IgD-negative memory B cell (primary cell): ENCODE measurements at regions not wholly inside any gene's neighbourhood (a gene's known extent, or its start where the extent isn't known, plus 50 kb on each side); places are given as distances from the start of the nearest gene placed in this dataset.

Experiments used
- H3K27ac Mint-ChIP-seq, 3 donors: one replicate each; pipeline ENCODE4 v1.8.0; 2020 to 2022; ENCODE audit warnings: mild to moderate bottlenecking in 3 of 3, mixed read lengths in 3 of 3, moderate library complexity in 1 of 3
- H3K27me3 Mint-ChIP-seq: one replicate; pipeline ENCODE4 v1.8.0; 2021; ENCODE audit warnings: mixed read lengths
- H3K36me3 Mint-ChIP-seq: one replicate; pipeline ENCODE4 v1.8.0; 2020; ENCODE audit warnings: mild to moderate bottlenecking, mixed read lengths
- H3K4me1 Mint-ChIP-seq, 3 donors: one replicate each; pipeline ENCODE4 v1.8.0; 2020 to 2022; ENCODE audit warnings: mixed read lengths in 3 of 3, mild to moderate bottlenecking in 1 of 3
- H3K4me3 Mint-ChIP-seq, 4 donors: one replicate each; pipeline ENCODE4 v1.8.0; 2020 to 2022; ENCODE audit warnings: mild to moderate bottlenecking in 4 of 4, mixed read lengths in 4 of 4, moderate library complexity in 3 of 4
- H3K9me3 Mint-ChIP-seq, 3 donors: one replicate each; pipeline ENCODE4 v1.8.0; 2020 to 2021; ENCODE audit warnings: mixed read lengths in 3 of 3, mild to moderate bottlenecking in 1 of 3

GRCh38 chr3:95151590-95151989 lies 1088.7 kb downstream of the NSUN3 start:
- Mint-ChIP-seq H3K36me3 (no peaks in the 10 kb centered on the region), H3K4me3 (no peak overlapping the region), H3K27ac (no peak overlapping the region), H3K9me3 (peaks cover 0 to 7% (median 0%) of the 10 kb centered on the region in 3 donors), H3K27me3 (no peaks in the 10 kb centered on the region), H3K4me1 (no peaks in the 10 kb centered on the region)

DNA sequence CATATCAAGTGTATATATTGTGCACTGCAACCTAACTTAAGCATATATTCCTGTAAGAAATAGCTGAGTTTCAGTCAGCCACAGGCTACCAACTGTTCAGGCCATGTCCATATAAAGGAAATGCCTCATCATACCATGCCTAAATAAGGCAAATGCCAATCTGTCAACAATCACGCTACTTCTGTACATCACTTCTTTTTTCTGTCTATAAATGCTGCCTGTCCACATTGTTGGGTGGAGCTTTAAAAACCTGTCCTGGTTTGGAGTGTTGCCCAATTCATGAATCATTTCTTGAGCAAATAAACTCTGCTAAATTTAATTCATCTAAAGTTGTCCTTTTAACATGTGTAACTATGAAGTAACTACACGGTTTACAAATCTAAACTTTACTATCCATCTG lies 1091.9 kb downstream of the NSUN3 start:
- no peaks in the 10 kb centered on the region for H3K27me3 Mint-ChIP-seq
- peaks cover 4 to 19% (median 5%) of the 10 kb centered on the region in 3 donors for H3K9me3 Mint-ChIP-seq
- H3K4me1 Mint-ChIP-seq = no peaks in the 10 kb centered on the region
- no peak overlapping the region for H3K4me3 Mint-ChIP-seq
- no peak overlapping the region for H3K27ac Mint-ChIP-seq
- H3K36me3 Mint-ChIP-seq = no peaks in the 10 kb centered on the region

DNA sequence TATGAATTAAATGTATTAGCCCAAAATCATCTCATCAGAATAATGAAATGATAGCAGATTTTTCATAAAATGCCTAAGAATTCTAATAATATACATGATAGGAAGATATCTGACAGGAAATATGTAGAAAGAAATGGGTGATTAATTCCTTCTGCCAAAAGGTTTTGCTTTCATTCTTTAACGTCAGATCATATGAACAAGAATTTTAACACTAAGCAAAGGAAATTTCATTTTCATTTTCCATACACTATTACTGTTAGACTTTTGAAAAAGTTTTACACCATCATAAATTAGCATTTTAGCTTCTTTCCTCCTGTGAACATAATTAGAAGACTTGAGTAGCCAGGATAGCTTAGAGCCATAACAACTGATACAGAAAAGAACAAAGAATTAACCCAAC lies 1099.9 kb downstream of the NSUN3 start:
- no peaks in the 10 kb centered on the region for H3K4me1 Mint-ChIP-seq
- no peak overlapping the region for H3K27ac Mint-ChIP-seq
- H3K27me3 Mint-ChIP-seq = no peaks in the 10 kb centered on the region
- no peak overlapping the region for H3K4me3 Mint-ChIP-seq
- H3K9me3 Mint-ChIP-seq = peaks cover 3 to 9% (median 3%) of the 10 kb centered on the region in 3 donors
- no peaks in the 10 kb centered on the region for H3K36me3 Mint-ChIP-seq

- Mint-ChIP-seq H3K4me3 (no peak overlapping the region), H3K27ac (no peak overlapping the region), H3K9me3 (peaks cover 2 to 8% (median 5%) of the 10 kb centered on the region in 3 donors), H3K36me3 (no peaks in the 10 kb centered on the region), H3K27me3 (no peaks in the 10 kb centered on the region), H3K4me1 (no peaks in the 10 kb centered on the region)
Measured at GRCh38 chr3:95167748-95168147, 1104.9 kb downstream of the NSUN3 start.

DNA sequence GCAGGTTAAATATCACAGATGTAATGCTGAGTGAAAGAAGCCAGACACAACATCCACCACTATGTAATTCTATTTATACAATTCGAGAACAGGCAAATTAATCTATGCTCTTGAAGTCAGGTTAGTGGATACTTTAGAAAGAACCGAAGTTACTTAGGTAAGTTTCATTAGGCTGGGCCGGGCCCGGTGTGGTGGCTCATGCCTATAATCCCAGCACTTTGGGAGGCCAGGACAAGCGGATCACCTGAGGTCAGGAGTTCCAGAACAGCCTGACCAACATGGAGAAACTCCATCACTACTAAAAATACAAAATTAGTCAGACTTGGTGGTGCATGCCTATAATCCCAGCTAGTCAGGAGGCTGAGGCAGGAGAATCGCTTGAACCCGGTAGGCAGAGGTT lies 1105.7 kb downstream of the NSUN3 start:
- Mint-ChIP-seq H3K27ac (no peak overlapping the region), H3K36me3 (no peaks in the 10 kb centered on the region), H3K4me1 (no peaks in the 10 kb centered on the region), H3K4me3 (no peak overlapping the region), H3K27me3 (no peaks in the 10 kb centered on the region), H3K9me3 (peaks cover 2 to 8% (median 5%) of the 10 kb centered on the region in 3 donors)

DNA sequence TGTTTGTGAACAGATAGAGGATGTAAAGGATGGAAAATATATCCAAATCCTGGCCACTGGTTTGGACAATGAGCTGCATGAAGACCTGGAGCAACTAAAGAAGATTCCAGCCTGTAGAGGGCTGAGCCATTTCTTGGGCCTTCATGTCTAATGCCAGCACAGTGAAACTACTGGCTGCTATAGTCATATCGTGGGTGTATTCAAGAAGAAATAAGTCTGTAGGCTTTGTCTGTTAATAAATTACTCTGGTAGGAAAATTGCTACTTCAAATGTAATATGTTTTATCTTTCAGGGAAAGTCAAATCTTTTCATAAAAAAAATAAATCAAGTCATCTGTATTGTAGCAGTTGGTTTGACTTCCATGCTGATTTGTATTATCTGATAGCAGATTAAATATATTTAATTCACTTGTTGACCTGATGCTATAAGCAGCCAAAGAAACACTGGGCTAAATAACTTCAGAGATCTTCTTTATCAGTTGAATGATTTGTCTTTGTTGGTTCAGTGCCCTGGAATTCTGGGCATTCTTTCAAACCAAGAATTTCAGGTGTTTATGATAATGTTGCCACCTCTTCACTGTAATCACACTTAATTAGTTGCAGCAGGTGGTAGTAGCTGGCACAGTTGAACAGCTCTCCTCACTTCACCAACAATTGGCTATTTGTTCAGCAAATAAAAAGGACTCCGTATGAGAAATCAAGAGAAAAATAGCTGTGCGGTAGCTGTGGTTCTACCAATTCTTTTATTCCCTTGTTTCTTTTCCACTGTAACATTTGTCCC lies 1109.5 kb downstream of the NSUN3 start:
- Mint-ChIP-seq H3K4me3 (no peak overlapping the region), H3K27me3 (no peaks in the 10 kb centered on the region), H3K36me3 (no peaks in the 10 kb centered on the region), H3K9me3 (peaks cover 2 to 5% (median 5%) of the 10 kb centered on the region in 3 donors), H3K27ac (no peak overlapping the region), H3K4me1 (no peaks in the 10 kb centered on the region)

GRCh38 chr3:95177096-95177495 lies 1114.2 kb downstream of the NSUN3 start:
- Mint-ChIP-seq H3K4me1 (no peaks in the 10 kb centered on the region), H3K9me3 (peaks cover 0 to 5% (median 4%) of the 10 kb centered on the region in 3 donors), H3K27ac (no peak overlapping the region), H3K4me3 (no peak overlapping the region), H3K36me3 (no peaks in the 10 kb centered on the region), H3K27me3 (no peaks in the 10 kb centered on the region)

GRCh38 chr3:95184038-95184437 lies 1121.2 kb downstream of the NSUN3 start:
- no peak overlapping the region for H3K4me3 Mint-ChIP-seq

GRCh38 chr3:95189348-95189747 lies 1126.5 kb downstream of the NSUN3 start:
- peaks cover 0 to 6% (median 0%) of the 10 kb centered on the region in 3 donors for H3K9me3 Mint-ChIP-seq
- H3K36me3 Mint-ChIP-seq = no peaks in the 10 kb centered on the region
- no peaks in the 10 kb centered on the region for H3K4me1 Mint-ChIP-seq
- H3K27ac Mint-ChIP-seq = no peak overlapping the region
- no peaks in the 10 kb centered on the region for H3K27me3 Mint-ChIP-seq
- no peak overlapping the region for H3K4me3 Mint-ChIP-seq

More at GRCh38 chr3:95184038-95184437, 1121.2 kb downstream of the NSUN3 start:
- no peak overlapping the region for H3K27ac Mint-ChIP-seq
- no peaks in the 10 kb centered on the region for H3K36me3 Mint-ChIP-seq
- peaks cover 0 to 1% (median 0%) of the 10 kb centered on the region in 3 donors for H3K4me1 Mint-ChIP-seq
- H3K27me3 Mint-ChIP-seq = no peaks in the 10 kb centered on the region
- peaks cover 0 to 9% (median 4%) of the 10 kb centered on the region in 3 donors for H3K9me3 Mint-ChIP-seq

DNA sequence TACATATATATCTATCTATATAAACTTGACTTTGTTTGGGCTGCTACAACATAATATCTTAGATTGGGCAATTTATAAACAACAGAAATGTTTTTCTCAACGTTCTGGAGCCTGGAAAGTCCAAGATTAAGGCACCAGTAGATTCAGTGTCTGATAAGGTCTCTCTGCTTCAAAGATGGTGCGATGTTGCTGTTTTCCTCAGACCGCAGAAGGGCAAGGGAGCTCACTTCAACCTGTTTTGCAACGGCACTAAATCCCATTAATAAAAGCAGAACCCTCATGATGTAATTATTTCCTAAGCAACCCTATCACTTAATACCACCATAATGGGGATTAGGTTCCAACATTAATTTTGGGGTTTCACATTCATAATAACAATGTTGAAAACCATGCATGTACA lies 1134.8 kb downstream of the NSUN3 start:
- Mint-ChIP-seq H3K4me1 (no peaks in the 10 kb centered on the region), H3K36me3 (no peaks in the 10 kb centered on the region)

DNA sequence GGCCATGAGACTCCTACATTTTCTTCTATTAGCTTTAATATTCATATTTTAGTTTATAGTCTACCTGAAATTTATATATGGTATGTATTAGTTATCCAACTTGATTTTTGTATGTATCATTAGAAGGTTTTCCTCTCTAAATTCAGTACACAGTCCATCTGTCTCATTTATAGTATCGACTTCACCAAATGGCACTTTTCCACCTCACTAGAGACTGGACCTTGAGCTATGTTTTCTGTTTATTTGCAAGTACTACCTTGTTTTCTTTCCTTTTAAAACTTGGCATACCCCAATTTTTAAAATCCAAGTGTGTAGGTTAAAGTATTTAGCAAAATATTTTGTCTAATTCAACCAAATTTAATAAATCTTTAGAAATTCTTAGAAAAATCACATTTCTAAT lies 1137.5 kb downstream of the NSUN3 start:
- Mint-ChIP-seq H3K27me3 (no peaks in the 10 kb centered on the region), H3K9me3 (peaks cover 7 to 21% (median 12%) of the 10 kb centered on the region in 3 donors), H3K4me1 (no peaks in the 10 kb centered on the region), H3K27ac (no peak overlapping the region), H3K36me3 (no peaks in the 10 kb centered on the region), H3K4me3 (no peak overlapping the region)

More for the DNA sequence above, 1134.8 kb downstream of the NSUN3 start:
- Mint-ChIP-seq H3K4me3 (no peak overlapping the region), H3K27me3 (no peaks in the 10 kb centered on the region), H3K9me3 (peaks cover 2 to 14% (median 9%) of the 10 kb centered on the region in 3 donors), H3K27ac (no peak overlapping the region)

GRCh38 chr3:95210878-95211277 lies 1148.0 kb downstream of the NSUN3 start:
- no peaks in the 10 kb centered on the region for H3K27me3 Mint-ChIP-seq
- H3K9me3 Mint-ChIP-seq = peaks cover 0 to 5% (median under 1%) of the 10 kb centered on the region in 3 donors
- H3K4me1 Mint-ChIP-seq = no peaks in the 10 kb centered on the region
- H3K27ac Mint-ChIP-seq = no peak overlapping the region
- H3K36me3 Mint-ChIP-seq = no peaks in the 10 kb centered on the region
- H3K4me3 Mint-ChIP-seq = no peak overlapping the region

DNA sequence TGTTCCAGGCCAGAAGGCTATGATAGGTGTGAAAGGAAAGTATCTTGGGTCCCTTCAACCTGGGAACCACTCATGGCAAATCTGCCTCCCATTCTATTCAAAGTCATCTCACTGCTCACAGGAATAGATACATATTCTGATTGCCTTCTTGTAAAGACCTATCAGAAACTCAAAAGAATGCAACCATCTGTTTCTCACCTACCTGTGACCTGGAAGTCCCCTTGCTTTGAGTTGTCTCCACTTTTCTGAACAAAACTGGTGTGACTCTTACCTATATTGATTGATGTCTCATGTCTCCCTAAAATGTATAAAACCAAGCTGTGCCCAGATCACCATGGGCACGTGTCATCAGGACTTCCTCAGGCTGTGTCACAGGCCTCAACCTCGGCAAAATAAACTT lies 1149.3 kb downstream of the NSUN3 start:
- Mint-ChIP-seq H3K27me3 (no peaks in the 10 kb centered on the region), H3K9me3 (peaks cover 0 to 7% (median 0%) of the 10 kb centered on the region in 3 donors), H3K36me3 (no peaks in the 10 kb centered on the region), H3K4me3 (no peak overlapping the region), H3K4me1 (no peaks in the 10 kb centered on the region), H3K27ac (no peak overlapping the region)

GRCh38 chr3:95215437-95215957 lies 1152.6 kb downstream of the NSUN3 start:
- Mint-ChIP-seq H3K4me1 (no peaks in the 10 kb centered on the region), H3K27me3 (no peaks in the 10 kb centered on the region), H3K4me3 (no peak overlapping the region), H3K36me3 (no peaks in the 10 kb centered on the region), H3K27ac (no peak overlapping the region), H3K9me3 (peaks cover 0 to 7% (median 1%) of the 10 kb centered on the region in 3 donors)

GRCh38 chr3:95217661-95218060 lies 1154.8 kb downstream of the NSUN3 start:
- Mint-ChIP-seq H3K27me3 (no peaks in the 10 kb centered on the region), H3K9me3 (peaks cover 0 to 7% (median 1%) of the 10 kb centered on the region in 3 donors), H3K27ac (no peak overlapping the region), H3K36me3 (no peaks in the 10 kb centered on the region), H3K4me3 (no peak overlapping the region), H3K4me1 (no peaks in the 10 kb centered on the region)

GRCh38 chr3:95218484-95218883 lies 1155.6 kb downstream of the NSUN3 start:
- H3K36me3 Mint-ChIP-seq = no peaks in the 10 kb centered on the region
- peaks cover 0 to 7% (median 1%) of the 10 kb centered on the region in 3 donors for H3K9me3 Mint-ChIP-seq
- no peak overlapping the region for H3K4me3 Mint-ChIP-seq
- H3K4me1 Mint-ChIP-seq = no peaks in the 10 kb centered on the region
- H3K27me3 Mint-ChIP-seq = no peaks in the 10 kb centered on the region
- no peak overlapping the region for H3K27ac Mint-ChIP-seq
